GM23338 (cell line): ENCODE measurements at regions not wholly inside any gene's neighbourhood (a gene's known extent, or its start where the extent isn't known, plus 50 kb on each side); places are given as distances from the start of the nearest gene placed in this dataset.

ENCODE experiments used
- EZH2 ChIP-seq: fragments of 200-600 bp; sonication (generic); IDR thresholded peaks from one replicate; pipeline ENCODE4 v1.8.0; 2017; ENCODE audit warnings: antibody characterized with exemption, mild to moderate bottlenecking, low read depth; ENCODE audit not compliant: unreplicated experiment
- EZH2phosphoT487 ChIP-seq: fragments of 200-600 bp; sonication (generic); IDR thresholded peaks from one replicate; pipeline ENCODE4 v1.8.1; 2018; ENCODE audit warnings: antibody characterized with exemption; ENCODE audit not compliant: unreplicated experiment
- TF ChIP-seq, protein P1 (sequence below): IDR thresholded peaks from one replicate; pipeline ENCODE4 v1.6.1; 2018; ENCODE audit warnings: antibody characterized with exemption; ENCODE audit not compliant: unreplicated experiment
- TF ChIP-seq, protein P2 (sequence below), 2 experiments: fragments of 200-600 bp in 1 of 2; sonication (generic) in 1 of 2; conservative IDR thresholded peaks; 2 replicates each; pipeline versions ENCODE4 v1.5.1 to v1.6.1; 2016 to 2017; ENCODE audit warnings: antibody characterized with exemption in 2 of 2, low read depth in 2 of 2, mild to moderate bottlenecking in 2 of 2, moderate library complexity in 1 of 2

GRCh38 chr3:166864473-166865467, 515.3 kb downstream of the ZBBX start:
- TF ChIP-seq, protein P1, sequence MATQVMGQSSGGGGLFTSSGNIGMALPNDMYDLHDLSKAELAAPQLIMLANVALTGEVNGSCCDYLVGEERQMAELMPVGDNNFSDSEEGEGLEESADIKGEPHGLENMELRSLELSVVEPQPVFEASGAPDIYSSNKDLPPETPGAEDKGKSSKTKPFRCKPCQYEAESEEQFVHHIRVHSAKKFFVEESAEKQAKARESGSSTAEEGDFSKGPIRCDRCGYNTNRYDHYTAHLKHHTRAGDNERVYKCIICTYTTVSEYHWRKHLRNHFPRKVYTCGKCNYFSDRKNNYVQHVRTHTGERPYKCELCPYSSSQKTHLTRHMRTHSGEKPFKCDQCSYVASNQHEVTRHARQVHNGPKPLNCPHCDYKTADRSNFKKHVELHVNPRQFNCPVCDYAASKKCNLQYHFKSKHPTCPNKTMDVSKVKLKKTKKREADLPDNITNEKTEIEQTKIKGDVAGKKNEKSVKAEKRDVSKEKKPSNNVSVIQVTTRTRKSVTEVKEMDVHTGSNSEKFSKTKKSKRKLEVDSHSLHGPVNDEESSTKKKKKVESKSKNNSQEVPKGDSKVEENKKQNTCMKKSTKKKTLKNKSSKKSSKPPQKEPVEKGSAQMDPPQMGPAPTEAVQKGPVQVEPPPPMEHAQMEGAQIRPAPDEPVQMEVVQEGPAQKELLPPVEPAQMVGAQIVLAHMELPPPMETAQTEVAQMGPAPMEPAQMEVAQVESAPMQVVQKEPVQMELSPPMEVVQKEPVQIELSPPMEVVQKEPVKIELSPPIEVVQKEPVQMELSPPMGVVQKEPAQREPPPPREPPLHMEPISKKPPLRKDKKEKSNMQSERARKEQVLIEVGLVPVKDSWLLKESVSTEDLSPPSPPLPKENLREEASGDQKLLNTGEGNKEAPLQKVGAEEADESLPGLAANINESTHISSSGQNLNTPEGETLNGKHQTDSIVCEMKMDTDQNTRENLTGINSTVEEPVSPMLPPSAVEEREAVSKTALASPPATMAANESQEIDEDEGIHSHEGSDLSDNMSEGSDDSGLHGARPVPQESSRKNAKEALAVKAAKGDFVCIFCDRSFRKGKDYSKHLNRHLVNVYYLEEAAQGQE: no peak
- TF ChIP-seq EZH2phosphoT487 (no peak), EZH2 (no peak)
- TF ChIP-seq, protein P2, sequence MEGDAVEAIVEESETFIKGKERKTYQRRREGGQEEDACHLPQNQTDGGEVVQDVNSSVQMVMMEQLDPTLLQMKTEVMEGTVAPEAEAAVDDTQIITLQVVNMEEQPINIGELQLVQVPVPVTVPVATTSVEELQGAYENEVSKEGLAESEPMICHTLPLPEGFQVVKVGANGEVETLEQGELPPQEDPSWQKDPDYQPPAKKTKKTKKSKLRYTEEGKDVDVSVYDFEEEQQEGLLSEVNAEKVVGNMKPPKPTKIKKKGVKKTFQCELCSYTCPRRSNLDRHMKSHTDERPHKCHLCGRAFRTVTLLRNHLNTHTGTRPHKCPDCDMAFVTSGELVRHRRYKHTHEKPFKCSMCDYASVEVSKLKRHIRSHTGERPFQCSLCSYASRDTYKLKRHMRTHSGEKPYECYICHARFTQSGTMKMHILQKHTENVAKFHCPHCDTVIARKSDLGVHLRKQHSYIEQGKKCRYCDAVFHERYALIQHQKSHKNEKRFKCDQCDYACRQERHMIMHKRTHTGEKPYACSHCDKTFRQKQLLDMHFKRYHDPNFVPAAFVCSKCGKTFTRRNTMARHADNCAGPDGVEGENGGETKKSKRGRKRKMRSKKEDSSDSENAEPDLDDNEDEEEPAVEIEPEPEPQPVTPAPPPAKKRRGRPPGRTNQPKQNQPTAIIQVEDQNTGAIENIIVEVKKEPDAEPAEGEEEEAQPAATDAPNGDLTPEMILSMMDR (conservative IDR thresholded peaks at IDR 0.05; ENCODE audit: low read depth in 2 of 2): no peak
